GM19467 (cell line): ENCODE measurements at regions not wholly inside any gene's neighbourhood (a gene's known extent, or its start where the extent isn't known, plus 50 kb on each side); places are given as distances from the start of the nearest gene placed in this dataset.
"Not testable (repeated sequence)": the region's sequence is repeated elsewhere in the genome, so short reads cannot be mapped to it uniquely, and the experiment has no call there.

Experiments
- ATAC-seq: cut with Tn5 transposase; IDR thresholded peaks from one replicate; pipeline ENCODE4 v1.9.1; 2021; ENCODE audit warnings: mild to moderate bottlenecking, moderate library complexity; ENCODE audit not compliant: unreplicated experiment

GRCh38 chr1:4460651-4461050, 193.8 kb upstream of the AJAP1 start:
- no peak for ATAC-seq

- ATAC-seq, result no peak
Observed at GRCh38 chr1:4461726-4462290, 192.6 kb upstream of the AJAP1 start.

DNA sequence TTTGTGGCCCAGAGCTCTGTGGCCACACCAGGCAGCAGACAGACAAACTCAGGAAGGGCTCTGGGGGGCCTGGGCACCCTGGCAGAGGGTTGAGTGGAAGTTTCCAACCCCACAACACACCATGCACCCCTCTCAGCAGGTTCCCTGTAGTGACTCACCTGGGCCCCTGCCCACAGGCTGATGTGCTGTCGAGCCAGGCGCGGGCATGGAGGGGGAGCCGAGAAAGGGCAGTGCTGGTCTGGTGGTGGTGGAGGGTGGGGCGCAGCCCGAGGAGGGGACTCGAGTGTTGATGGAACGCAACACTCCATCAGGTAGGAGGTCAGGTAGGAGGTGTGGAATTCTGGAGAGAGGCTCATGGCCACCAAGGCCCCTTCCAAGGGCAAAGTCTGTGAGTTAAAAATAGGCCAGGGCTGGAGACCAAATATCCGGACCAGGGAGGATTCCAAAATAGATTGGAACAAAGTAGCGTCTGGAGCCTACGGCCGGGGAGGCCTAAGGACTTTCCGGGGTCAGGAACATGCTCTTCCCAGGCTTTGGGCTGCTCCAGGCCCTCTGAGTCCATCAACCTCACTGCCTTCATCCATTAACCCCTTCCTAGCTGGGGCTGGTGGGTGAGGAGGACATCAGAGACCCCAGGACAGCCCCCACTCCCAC, 191.5 kb upstream of the AJAP1 start:
- no peak for ATAC-seq

DNA sequence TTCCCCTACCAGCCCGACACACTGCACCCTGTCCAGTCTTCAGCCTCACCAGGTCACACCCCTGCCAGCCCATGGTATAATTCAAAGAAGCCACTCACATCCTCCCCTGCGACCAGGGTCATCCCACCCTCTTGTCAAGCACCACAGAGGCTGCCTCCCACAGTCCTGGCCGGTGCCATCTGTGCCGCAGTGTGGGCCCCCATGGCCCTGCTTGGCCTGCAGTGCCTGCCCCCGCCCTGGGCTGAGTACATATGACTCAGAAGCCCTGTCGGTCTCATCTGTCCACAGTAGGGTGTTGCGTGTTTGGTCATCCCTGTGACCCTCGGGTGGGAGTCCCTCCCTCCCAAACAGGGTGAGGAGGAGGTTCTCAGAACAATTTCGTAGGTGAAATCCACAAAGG, 190.8 kb upstream of the AJAP1 start:
- ATAC-seq, result no peak

- ATAC-seq, result no peak
Observed at GRCh38 chr1:4464478-4464877, 189.9 kb upstream of the AJAP1 start.

DNA sequence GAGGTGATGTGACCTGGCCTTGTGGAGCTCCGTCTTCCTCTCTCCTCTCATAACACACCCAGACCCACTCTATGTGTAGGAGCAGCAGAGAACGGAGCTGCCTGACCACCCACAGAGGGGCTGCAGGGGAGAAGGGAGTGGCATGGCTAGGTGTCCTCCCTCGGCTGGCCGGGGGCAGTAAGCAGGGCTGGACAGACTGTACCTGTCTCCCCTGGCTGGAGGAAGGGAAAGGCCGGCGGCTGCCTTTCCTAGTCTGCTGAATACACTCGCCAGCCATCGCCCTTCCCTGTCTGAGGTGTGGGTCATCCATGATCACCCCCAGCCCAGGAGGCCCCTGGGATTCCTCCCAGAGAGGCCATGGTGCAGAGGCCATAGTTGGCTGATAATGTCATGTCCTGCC, 187.2 kb upstream of the AJAP1 start:
- no peak for ATAC-seq

GRCh38 chr1:4468386-4468785, 186.0 kb upstream of the AJAP1 start:
- no peak for ATAC-seq

DNA sequence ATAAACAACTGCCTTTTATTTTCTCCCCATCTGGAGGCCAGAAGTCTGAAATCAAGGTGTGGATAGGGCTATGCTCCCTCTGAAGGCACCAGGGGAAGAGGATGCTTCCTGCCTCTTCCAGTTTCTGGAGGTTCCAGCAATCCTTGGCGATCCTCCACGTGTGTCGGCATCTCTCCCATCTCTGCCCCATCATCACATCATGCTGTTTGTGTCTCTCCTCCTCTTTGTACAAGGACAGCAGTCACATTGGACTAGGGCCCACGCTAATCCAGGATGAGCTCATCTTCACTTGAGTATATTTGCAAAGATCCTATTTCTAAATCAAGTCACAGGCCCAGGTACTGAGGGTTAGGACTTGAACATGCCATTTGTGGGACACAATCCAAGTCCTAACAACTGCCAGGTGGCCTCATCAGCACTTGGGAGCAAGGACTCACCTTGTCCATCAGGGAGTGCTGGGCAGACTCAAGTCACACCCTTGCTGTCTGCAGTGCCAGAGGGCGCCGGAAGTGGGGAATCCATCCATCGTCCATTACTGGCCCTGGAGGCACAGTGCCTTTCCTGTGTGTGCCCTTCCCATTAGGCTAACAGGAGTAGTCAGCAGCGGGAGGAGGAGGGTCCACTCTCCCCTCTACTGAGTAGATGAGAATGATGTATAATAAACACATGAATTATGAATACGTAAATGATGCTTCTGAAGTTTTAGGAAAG, 185.4 kb upstream of the AJAP1 start:
- ATAC-seq, result no peak

- ATAC-seq, result no peak
Observed at GRCh38 chr1:4476394-4476793, 178.0 kb upstream of the AJAP1 start.

GRCh38 chr1:4481451-4481850, 173.0 kb upstream of the AJAP1 start:
- no peak for ATAC-seq

GRCh38 chr1:4482526-4482925, 171.9 kb upstream of the AJAP1 start:
- no peak for ATAC-seq

DNA sequence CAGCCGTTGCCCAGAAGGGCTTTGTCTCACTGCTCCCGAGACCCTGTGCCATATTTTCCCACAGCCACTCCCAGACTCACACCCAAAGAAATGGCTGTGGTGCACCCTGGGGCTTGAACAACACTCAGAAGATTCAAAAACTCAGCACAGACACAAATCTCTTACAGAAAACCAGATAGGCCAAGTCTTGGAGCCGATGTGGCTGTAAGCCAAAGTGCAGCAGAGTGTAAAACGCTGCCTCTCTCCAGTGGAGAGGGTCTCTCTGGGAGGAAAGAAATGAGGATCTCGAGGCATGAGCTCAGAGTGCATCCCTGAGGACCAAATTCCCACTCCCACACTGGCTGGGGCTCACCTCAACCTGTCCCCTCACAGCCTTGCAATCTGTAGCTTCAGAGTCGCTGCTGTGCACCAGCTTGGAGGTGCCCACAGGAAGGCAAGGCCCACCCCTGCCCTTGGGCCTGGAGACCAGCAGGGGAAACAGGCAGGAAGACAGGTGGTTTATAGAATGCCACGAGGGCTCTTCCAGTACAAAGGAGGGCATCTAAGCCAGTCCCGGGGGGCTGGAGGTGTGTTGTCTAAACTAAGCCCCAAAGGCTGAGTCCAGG, 171.3 kb upstream of the AJAP1 start:
- ATAC-seq, result no peak

DNA sequence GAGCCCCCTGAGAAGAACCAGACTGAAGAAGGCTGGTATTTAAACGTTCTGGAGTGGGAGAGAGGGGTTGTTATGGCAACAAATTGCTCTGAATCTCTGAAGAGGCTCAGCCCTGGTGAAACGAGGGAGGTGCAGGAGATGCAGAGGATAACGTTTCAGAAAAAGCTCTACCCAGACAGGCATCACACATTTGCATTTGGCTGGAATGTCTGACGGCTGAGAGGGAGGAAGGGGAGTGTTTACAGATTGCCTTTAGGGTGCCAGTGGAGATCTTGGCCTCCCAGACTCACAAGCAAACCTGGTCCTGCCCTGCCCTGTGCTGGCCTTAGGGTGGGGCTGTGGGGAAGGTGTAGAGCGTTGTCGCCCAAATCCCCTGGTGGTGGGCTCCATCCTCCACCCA, 169.0 kb upstream of the AJAP1 start:
- ATAC-seq, result no peak

DNA sequence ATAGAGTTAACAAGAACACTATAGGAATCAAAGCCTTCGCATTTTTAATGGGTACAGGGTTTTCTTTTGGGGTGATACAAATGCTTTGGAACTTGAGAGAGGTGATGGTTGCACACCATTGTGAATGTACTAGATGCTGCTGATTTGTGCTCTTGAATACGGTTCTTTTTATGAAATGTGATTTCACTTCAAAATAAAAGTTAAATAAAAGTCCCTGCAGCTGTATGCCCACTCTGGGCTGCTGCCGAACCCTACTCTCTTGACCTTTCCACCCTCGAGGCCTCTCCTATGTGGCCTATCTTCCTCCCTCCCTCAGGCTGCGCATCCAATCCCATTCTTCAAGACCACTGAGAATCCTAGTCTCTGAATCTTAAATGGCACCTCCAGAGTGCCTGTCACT, 168.5 kb upstream of the AJAP1 start:
- ATAC-seq, result no peak

- ATAC-seq, result no peak
Observed at GRCh38 chr1:4486408-4487120, 167.8 kb upstream of the AJAP1 start.

DNA sequence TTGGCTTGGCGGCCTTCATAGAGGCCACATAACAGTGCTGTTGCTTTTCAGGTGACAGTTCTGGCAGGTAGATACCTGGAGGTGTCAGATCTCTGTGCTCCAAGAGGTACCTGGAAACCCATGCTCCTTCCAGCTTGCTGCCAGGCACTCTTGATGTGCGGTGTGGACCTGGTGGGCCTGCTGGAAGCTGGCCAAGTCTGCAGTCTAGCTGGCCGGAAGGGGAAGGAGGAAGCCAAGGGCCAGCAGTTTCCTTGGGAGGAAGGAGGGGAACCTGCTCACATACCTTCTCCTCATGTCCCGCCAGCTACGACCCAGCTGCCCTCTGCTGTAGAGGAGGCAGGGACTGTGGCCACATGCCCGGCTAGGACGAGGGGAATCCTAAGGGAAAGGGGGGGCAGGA, 166.4 kb upstream of the AJAP1 start:
- no peak for ATAC-seq

DNA sequence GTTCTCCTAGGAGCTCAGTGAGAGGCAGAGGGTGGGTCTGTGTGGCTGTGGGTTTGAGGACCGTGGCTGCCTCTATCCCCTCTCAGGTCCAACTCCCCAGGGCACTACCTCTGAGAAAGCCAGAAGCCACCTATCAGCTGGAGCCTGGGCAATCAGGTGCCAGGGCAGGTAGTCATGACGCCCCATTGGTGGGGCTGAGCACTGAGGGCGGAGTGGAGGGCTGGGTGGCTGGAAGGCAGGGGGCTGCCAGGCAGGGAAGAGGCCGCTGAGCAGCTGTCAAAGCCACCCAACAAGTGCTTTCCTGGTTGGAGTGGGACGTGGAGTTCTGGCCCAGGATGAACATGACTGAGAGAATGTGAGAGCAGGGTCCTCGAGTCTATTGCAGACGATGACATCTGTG, 164.9 kb upstream of the AJAP1 start:
- no peak for ATAC-seq

DNA sequence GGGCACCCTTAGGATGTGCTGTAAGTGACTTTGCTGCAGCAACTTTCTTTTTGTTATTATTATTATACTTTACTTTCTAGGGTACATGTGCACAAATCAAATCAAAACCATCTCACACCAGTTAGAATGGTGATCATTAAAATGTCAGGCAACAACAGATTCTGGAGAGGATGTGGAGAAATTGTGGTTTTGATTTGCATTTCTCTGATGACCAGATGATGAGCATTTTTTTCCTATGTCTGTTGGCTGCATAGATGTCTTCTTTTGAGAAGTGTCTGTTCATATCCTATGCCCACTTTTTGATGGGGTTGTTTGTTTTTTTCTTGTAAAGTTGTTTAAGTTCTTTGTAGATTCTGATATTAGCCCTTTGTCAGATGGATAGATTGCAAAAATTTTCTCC, 164.4 kb upstream of the AJAP1 start:
- not testable (repeated sequence) for ATAC-seq

GRCh38 chr1:4494027-4494426, 160.4 kb upstream of the AJAP1 start:
- no peak for ATAC-seq

- no peak for ATAC-seq
Observed at GRCh38 chr1:4494558-4494957, 159.9 kb upstream of the AJAP1 start.

DNA sequence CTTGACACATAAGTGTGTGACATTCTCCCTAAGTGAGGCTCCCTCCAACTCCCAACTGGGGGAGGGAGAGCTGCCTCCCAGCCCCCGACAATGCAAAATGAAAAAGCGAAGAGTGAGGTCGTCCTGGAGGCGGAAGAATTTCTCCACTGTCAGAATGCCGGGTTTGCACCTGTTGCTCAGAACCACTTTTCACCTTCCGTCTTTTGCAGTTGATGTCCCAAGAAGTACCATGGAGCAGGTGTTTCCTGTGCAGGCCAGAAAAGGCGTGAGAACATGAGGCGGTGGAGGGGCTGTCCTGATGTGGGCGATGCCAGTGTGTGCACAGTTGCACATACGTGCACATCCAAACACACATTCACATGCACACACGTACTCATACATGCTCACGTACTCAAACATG, 158.6 kb upstream of the AJAP1 start:
- ATAC-seq, result no peak
